ENCODE measurements at regions not wholly inside any gene's neighbourhood (a gene's known extent, or its start where the extent isn't known, plus 50 kb on each side); places are given as distances from the start of the nearest gene placed in this dataset.
"Not testable (repeated sequence)": the region's sequence is repeated elsewhere in the genome, so short reads cannot be mapped to it uniquely, and the experiment has no call there.

GRCh38 chr3:191100516-191100915 is 98.5 kb upstream of the OSTN start:
- H3K36me3 ChIP-seq = no peaks in the 10 kb centered on the region
- H3K27me3 ChIP-seq (ENCODE audit: insufficient read depth, low read depth, severe bottlenecking) = no peaks in the 10 kb centered on the region
- TF ChIP-seq CTCF (IDR thresholded peaks at IDR 0.05; ENCODE audit: low read depth, low read length) = no peak
- H3K27ac ChIP-seq = no peak overlapping the region
- no peaks in the 10 kb centered on the region for H3K9me3 ChIP-seq (ENCODE audit: severe bottlenecking)
- no peak overlapping the region for H3K4me3 ChIP-seq (ENCODE audit: low read depth, low read length)
- no peak for DNase-seq

DNA sequence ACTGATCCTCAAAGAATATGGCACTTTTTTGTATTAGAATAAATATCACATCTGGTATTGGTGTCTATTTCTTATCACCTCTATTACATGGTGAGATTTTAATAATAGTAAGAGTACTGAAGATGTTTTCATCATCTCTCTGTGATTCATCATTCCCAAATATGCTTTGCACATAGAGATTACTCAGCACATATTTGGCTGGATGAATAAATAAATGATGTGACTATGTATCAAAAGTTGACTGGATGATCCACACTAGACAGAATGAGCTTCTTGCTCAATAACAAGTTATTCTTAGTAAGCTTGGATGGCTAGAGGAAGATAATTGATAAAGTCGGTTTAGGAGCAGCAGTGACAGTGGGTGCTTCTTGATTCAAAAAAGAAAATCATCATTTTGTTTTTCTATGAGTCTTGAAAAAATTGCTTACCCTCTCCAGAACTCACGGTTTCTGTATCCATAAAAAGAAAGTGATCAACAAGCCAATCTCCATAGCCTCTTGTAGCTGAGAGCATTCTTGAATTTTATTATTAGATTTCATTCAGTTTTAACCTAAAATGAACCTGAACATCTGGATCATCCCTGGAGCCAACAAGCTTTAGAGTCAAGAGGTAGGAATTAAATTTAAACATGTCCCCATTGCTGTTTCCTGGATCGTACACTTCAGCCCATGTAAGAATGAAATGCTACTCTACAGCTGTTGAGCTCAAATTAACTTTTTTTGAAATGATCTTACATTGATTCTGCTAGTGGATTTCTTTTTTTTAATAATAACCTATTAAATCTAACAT is 104.8 kb upstream of the OSTN start:
- DNase-seq = no peak
- TF ChIP-seq CTCF (IDR thresholded peaks at IDR 0.05; ENCODE audit: low read depth, low read length) = no peak
- Histone ChIP-seq H3K27ac (no peak overlapping the region), H3K27me3 (ENCODE audit: insufficient read depth, low read depth, severe bottlenecking) (no peaks in the 10 kb centered on the region), H3K36me3 (no peaks in the 10 kb centered on the region), H3K4me3 (ENCODE audit: low read depth, low read length) (no peak overlapping the region), H3K9me3 (ENCODE audit: severe bottlenecking) (no peaks in the 10 kb centered on the region)

- Histone ChIP-seq H3K4me3 (ENCODE audit: low read depth, low read length) (no peak overlapping the region), H3K27me3 (ENCODE audit: insufficient read depth, low read depth, severe bottlenecking) (no peaks in the 10 kb centered on the region), H3K36me3 (no peaks in the 10 kb centered on the region), H3K27ac (no peak overlapping the region), H3K9me3 (ENCODE audit: severe bottlenecking) (no peaks in the 10 kb centered on the region)
- no peak for DNase-seq
- TF ChIP-seq CTCF (IDR thresholded peaks at IDR 0.05; ENCODE audit: low read depth, low read length) = no peak
Measured at GRCh38 chr3:191087391-191087790, 111.7 kb upstream of the OSTN start.

GRCh38 chr3:191085091-191085490 is 114.0 kb upstream of the OSTN start:
- H3K27me3 ChIP-seq (ENCODE audit: insufficient read depth, low read depth, severe bottlenecking) = no peaks in the 10 kb centered on the region
- no peak overlapping the region for H3K4me3 ChIP-seq (ENCODE audit: low read depth, low read length)
- TF ChIP-seq CTCF (IDR thresholded peaks at IDR 0.05; ENCODE audit: low read depth, low read length) = no peak
- DNase-seq = no peak
- H3K36me3 ChIP-seq = no peaks in the 10 kb centered on the region
- H3K27ac ChIP-seq = no peak overlapping the region
- H3K9me3 ChIP-seq (ENCODE audit: severe bottlenecking) = no peaks in the 10 kb centered on the region

- not testable (repeated sequence) for H3K36me3 ChIP-seq; H3K27me3 ChIP-seq (ENCODE audit: insufficient read depth, low read depth, severe bottlenecking); H3K9me3 ChIP-seq (ENCODE audit: severe bottlenecking); H3K27ac ChIP-seq; DNase-seq; H3K4me3 ChIP-seq (ENCODE audit: low read depth, low read length)
Measured at GRCh38 chr3:191078913-191079312, 120.1 kb upstream of the OSTN start.

GRCh38 chr3:191076903-191077552 is 122.0 kb upstream of the OSTN start:
- Histone ChIP-seq H3K36me3 (no peaks in the 10 kb centered on the region), H3K27ac (no peak overlapping the region), H3K9me3 (ENCODE audit: severe bottlenecking) (no peaks in the 10 kb centered on the region), H3K4me3 (ENCODE audit: low read depth, low read length) (no peak overlapping the region), H3K27me3 (ENCODE audit: insufficient read depth, low read depth, severe bottlenecking) (no peaks in the 10 kb centered on the region)
- no peak for DNase-seq
- no peak for TF ChIP-seq CTCF (IDR thresholded peaks at IDR 0.05; ENCODE audit: low read depth, low read length)

Data from WERI-Rb-1 (cell line).